Left lung (tissue), 4 donors: ENCODE measurements at regions not wholly inside any gene's neighbourhood (a gene's known extent, or its start where the extent isn't known, plus 50 kb on each side); places are given as distances from the start of the nearest gene placed in this dataset.

ENCODE experiments used
- ATAC-seq: fragments of 200-7000 bp; cut with Tn5 transposase; one replicate; pipeline ENCODE4 v1.9.1; 2020; ENCODE audit warnings: moderate library complexity
- DNase-seq, 4 donors: peaks; one replicate each; pipeline ENCODE4 v3.0.0-alpha.2; 2013 to 2020
- H3K27ac ChIP-seq, 2 donors: fragments of 200-600 bp; sonication (generic) in 1 of 2; one replicate each; pipeline versions ENCODE4 v1.5.0 to v1.8.0; 2020 to 2021
- H3K27me3 ChIP-seq, 2 donors: fragments of 200-600 bp; sonication (generic) in 1 of 2; one replicate each; pipeline versions ENCODE4 v1.5.0 to v1.8.0; 2020 to 2021
- H3K36me3 ChIP-seq, 2 donors: fragments of 200-600 bp; sonication (generic) in 1 of 2; one replicate each; pipeline versions ENCODE4 v1.5.0 to v1.8.0; 2020 to 2021
- H3K4me1 ChIP-seq, 2 donors: fragments of 200-600 bp; one replicate each; pipeline ENCODE4 v1.8.0; 2021
- H3K4me3 ChIP-seq, 2 donors: fragments of 200-600 bp; sonication (generic) in 1 of 2; one replicate each; pipeline versions ENCODE4 v1.5.0 to v1.8.0; 2020 to 2021; ENCODE audit warnings: mild to moderate bottlenecking in 1 of 2
- H3K9me3 ChIP-seq, 2 donors: fragments of 200-600 bp; sonication (generic) in 1 of 2; one replicate each; pipeline versions ENCODE4 v1.5.0 to v1.8.0; 2020 to 2021
- CTCF ChIP-seq, 2 donors: fragments of 200-600 bp; sonication (generic) in 1 of 2; IDR thresholded peaks; one replicate each; pipeline versions ENCODE4 v1.5.0 to v1.8.0; 2021; ENCODE audit warnings: antibody characterized with exemption in 2 of 2
- intact Hi-C, 2 donors: fragments of 100-400 bp; cut with DNase I; formaldehyde crosslinking; loops; one replicate each; pipeline versions ENCODE4 v1.11.2 to v1.14.2; 2022
- donor health status: DM: no; HTN: yes; CAD: no.
- donor health status: DM: no; HTN: no; CAD: no.

- ATAC-seq (no peak), DNase-seq (peak in 1 of 4 donors; percentile 5)
- Histone ChIP-seq H3K4me1 (no peaks in the 10 kb centered on the region), H3K36me3 (no peaks in the 10 kb centered on the region), H3K27ac (no peak overlapping the region), H3K4me3 (no peak overlapping the region), H3K9me3 (peaks cover 0 to 8% of the 10 kb centered on the region in 2 donors), H3K27me3 (no peaks in the 10 kb centered on the region)
- TF ChIP-seq CTCF (IDR thresholded peaks at IDR 0.05) = no peak
- intact Hi-C loops = no loop called here
Measured at GRCh38 chr11:71330349-71330748, 78.0 kb upstream of the SHANK2 start.

GRCh38 chr11:71329786-71330185 is 77.4 kb upstream of the SHANK2 start:
- DNase-seq = no peak
- Histone ChIP-seq H3K4me3 (no peak overlapping the region), H3K36me3 (no peaks in the 10 kb centered on the region), H3K4me1 (no peaks in the 10 kb centered on the region), H3K9me3 (peaks cover 0 to 8% of the 10 kb centered on the region in 2 donors), H3K27me3 (no peaks in the 10 kb centered on the region), H3K27ac (no peak overlapping the region)
- no peak for ATAC-seq
- TF ChIP-seq CTCF (IDR thresholded peaks at IDR 0.05) = no peak
- intact Hi-C loops = no loop called here

GRCh38 chr11:71329165-71329510 is 76.8 kb upstream of the SHANK2 start:
- Histone ChIP-seq H3K9me3 (peaks cover 0 to 8% of the 10 kb centered on the region in 2 donors), H3K4me3 (no peak overlapping the region), H3K36me3 (no peaks in the 10 kb centered on the region), H3K27me3 (no peaks in the 10 kb centered on the region), H3K4me1 (no peaks in the 10 kb centered on the region), H3K27ac (no peak overlapping the region)
- no peak for ATAC-seq
- no peak for TF ChIP-seq CTCF (IDR thresholded peaks at IDR 0.05)
- intact Hi-C loops = no loop called here
- peak in 1 of 4 donors; percentile 2 for DNase-seq

GRCh38 chr11:71327156-71328085 is 75.0 kb upstream of the SHANK2 start:
- no peaks in the 10 kb centered on the region for H3K36me3 ChIP-seq
- no peaks in the 10 kb centered on the region for H3K27me3 ChIP-seq
- H3K4me1 ChIP-seq = no peaks in the 10 kb centered on the region
- ATAC-seq = no peak
- no peak overlapping the region for H3K27ac ChIP-seq
- H3K4me3 ChIP-seq = no peak overlapping the region
- DNase-seq = peak in 1 of 4 donors; percentile 24
- no peak for TF ChIP-seq CTCF (IDR thresholded peaks at IDR 0.05)
- H3K9me3 ChIP-seq = no peaks in the 10 kb centered on the region
- intact Hi-C loops = no loop called here

- peak in 1 of 4 donors; percentile 15 for DNase-seq
- no peaks in the 10 kb centered on the region for H3K4me1 ChIP-seq
- TF ChIP-seq CTCF (IDR thresholded peaks at IDR 0.05) = no peak
- no peak overlapping the region for H3K4me3 ChIP-seq
- no peaks in the 10 kb centered on the region for H3K36me3 ChIP-seq
- no peaks in the 10 kb centered on the region for H3K27me3 ChIP-seq
- H3K9me3 ChIP-seq = no peaks in the 10 kb centered on the region
- intact Hi-C loops = no loop called here
- H3K27ac ChIP-seq = no peak overlapping the region
- no peak for ATAC-seq
Measured at GRCh38 chr11:71326328-71326940, 74.1 kb upstream of the SHANK2 start.
